Astrocyte (in vitro differentiated cells and primary cell): ENCODE measurements at regions not wholly inside any gene's neighbourhood (a gene's known extent, or its start where the extent isn't known, plus 50 kb on each side); places are given as distances from the start of the nearest gene placed in this dataset.

ENCODE experiments used
- DNase-seq: peaks from one replicate; pipeline ENCODE4 v3.0.0-alpha.2; 2010; ENCODE audit warnings: low read depth
- FAIRE-seq: peaks from 2 replicates; lab custom pipeline; 2011; peaks lifted over from hg19 to GRCh38; lab: Jason Lieb, UNC
- H2AFZ ChIP-seq: 2 replicates; pipeline ENCODE4 v1.6.0; 2012; ENCODE audit warnings: low read depth, low read length, inconsistent platforms
- H3K27ac ChIP-seq: 2 replicates; pipeline ENCODE4 v1.5.1; 2011; ENCODE audit warnings: low read depth, low read length, inconsistent platforms
- H3K27me3 ChIP-seq: 2 replicates; pipeline ENCODE4 v1.6.0; 2011; ENCODE audit warnings: low read length, inconsistent platforms; ENCODE audit not compliant: insufficient read depth
- H3K36me3 ChIP-seq: 2 replicates; pipeline ENCODE4 v1.5.1; 2011; ENCODE audit warnings: low read length, inconsistent platforms; ENCODE audit not compliant: insufficient read depth
- H3K4me1 ChIP-seq: 2 replicates; pipeline ENCODE4 v1.5.1; 2011; ENCODE audit warnings: low read length, inconsistent platforms; ENCODE audit not compliant: insufficient read depth
- H3K4me2 ChIP-seq: 2 replicates; pipeline ENCODE4 v1.6.0; 2012; ENCODE audit warnings: low read length, inconsistent platforms
- H3K4me3 ChIP-seq: 2 replicates; pipeline ENCODE4 v1.5.1; 2011; ENCODE audit warnings: low read depth, mild to moderate bottlenecking, low read length, inconsistent platforms; ENCODE audit not compliant: insufficient read depth
- H3K79me2 ChIP-seq: 2 replicates; pipeline ENCODE4 v1.6.0; 2012; ENCODE audit warnings: mild to moderate bottlenecking, low read length, inconsistent platforms; ENCODE audit not compliant: insufficient read depth
- H3K9ac ChIP-seq: 2 replicates; pipeline ENCODE4 v1.6.0; 2012; ENCODE audit warnings: mild to moderate bottlenecking, low read length, inconsistent platforms
- H3K9me3 ChIP-seq: 2 replicates; pipeline ENCODE4 v1.5.1; 2012; ENCODE audit warnings: low read depth, mild to moderate bottlenecking, low read length, inconsistent platforms; ENCODE audit not compliant: insufficient read depth
- H4K20me1 ChIP-seq: 2 replicates; pipeline ENCODE4 v1.6.0; 2012; ENCODE audit warnings: low read length, inconsistent platforms; ENCODE audit not compliant: insufficient read depth
- H3K27ac Mint-ChIP-seq: one replicate; pipeline ENCODE4 v1.8.0; 2021; ENCODE audit warnings: mild to moderate bottlenecking, mixed read lengths; ENCODE audit not compliant: unreplicated experiment
- H3K27me3 Mint-ChIP-seq: one replicate; pipeline ENCODE4 v1.8.0; 2021; ENCODE audit warnings: low read depth, mixed read lengths; ENCODE audit not compliant: unreplicated experiment
- H3K36me3 Mint-ChIP-seq: one replicate; pipeline ENCODE4 v1.8.0; 2021; ENCODE audit warnings: low read depth, mixed read lengths; ENCODE audit not compliant: unreplicated experiment
- H3K4me1 Mint-ChIP-seq: one replicate; pipeline ENCODE4 v1.8.0; 2021; ENCODE audit warnings: low read depth, mixed read lengths; ENCODE audit not compliant: unreplicated experiment
- H3K4me3 Mint-ChIP-seq: one replicate; pipeline ENCODE4 v1.8.0; 2021; ENCODE audit warnings: mild to moderate bottlenecking, moderate library complexity, mixed read lengths; ENCODE audit not compliant: unreplicated experiment
- H3K9me3 Mint-ChIP-seq: one replicate; pipeline ENCODE4 v1.8.0; 2021; ENCODE audit warnings: mild to moderate bottlenecking, mixed read lengths; ENCODE audit not compliant: unreplicated experiment
- EZH2 ChIP-seq: IDR thresholded peaks from 2 replicates; pipeline ENCODE4 v1.6.1; 2012; ENCODE audit warnings: mild to moderate bottlenecking, low read length, inconsistent platforms; ENCODE audit not compliant: insufficient read depth
- TF ChIP-seq, protein P1 (sequence below): IDR thresholded peaks from 2 replicates; pipeline ENCODE4 v1.5.1; 2011; ENCODE audit warnings: low read depth, mild to moderate bottlenecking, inconsistent platforms, low read length, moderate library complexity; ENCODE audit not compliant: insufficient read depth

DNA sequence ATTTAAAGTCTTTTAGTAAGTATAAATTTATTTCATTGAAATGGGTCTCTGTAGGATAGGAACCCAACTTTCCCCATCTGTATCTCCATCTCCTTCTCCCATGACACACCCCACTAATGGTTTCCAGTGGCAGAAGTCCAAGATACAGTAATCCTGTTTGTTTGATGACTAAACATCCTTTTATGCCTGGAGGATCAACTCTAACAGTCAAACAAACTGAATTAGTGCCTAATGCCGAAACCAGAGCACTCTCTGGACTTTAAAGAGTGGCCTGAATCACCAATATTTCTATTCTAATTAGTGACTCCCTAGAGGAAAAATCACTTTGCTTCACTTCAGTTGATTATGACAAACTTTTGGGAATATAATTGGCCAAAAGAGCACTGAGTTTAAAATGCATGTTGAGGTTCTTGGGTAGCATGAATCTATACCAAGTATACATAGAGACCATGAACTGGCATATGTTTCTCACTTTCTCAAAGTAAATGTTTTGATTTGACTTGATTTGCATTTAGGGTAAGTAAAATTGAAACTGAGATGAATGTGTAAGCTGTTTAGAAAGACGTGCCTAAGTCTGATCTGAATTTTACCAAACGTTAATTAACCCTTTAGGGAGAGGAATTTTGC lies 776.4 kb upstream of the NRSN1 start:
- TF ChIP-seq EZH2: no peak
- TF ChIP-seq, protein P1, sequence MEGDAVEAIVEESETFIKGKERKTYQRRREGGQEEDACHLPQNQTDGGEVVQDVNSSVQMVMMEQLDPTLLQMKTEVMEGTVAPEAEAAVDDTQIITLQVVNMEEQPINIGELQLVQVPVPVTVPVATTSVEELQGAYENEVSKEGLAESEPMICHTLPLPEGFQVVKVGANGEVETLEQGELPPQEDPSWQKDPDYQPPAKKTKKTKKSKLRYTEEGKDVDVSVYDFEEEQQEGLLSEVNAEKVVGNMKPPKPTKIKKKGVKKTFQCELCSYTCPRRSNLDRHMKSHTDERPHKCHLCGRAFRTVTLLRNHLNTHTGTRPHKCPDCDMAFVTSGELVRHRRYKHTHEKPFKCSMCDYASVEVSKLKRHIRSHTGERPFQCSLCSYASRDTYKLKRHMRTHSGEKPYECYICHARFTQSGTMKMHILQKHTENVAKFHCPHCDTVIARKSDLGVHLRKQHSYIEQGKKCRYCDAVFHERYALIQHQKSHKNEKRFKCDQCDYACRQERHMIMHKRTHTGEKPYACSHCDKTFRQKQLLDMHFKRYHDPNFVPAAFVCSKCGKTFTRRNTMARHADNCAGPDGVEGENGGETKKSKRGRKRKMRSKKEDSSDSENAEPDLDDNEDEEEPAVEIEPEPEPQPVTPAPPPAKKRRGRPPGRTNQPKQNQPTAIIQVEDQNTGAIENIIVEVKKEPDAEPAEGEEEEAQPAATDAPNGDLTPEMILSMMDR: no peak
- Mint-ChIP-seq H3K4me1 (no peaks in the 10 kb centered on the region), H3K9me3 (no peaks in the 10 kb centered on the region), H3K4me3 (no peak overlapping the region), H3K27ac (no peak overlapping the region), H3K36me3 (no peaks in the 10 kb centered on the region), H3K27me3 (peaks cover 1% of the 10 kb centered on the region)
- Histone ChIP-seq H4K20me1 (no peaks in the 10 kb centered on the region), H3K9ac (peak overlapping the region; percentile 1), H3K9me3 (no peaks in the 10 kb centered on the region), H3K79me2 (no peaks in the 10 kb centered on the region), H3K27ac (peak overlapping the region; percentile 66), H3K27me3 (no peaks in the 10 kb centered on the region), H3K4me2 (peak overlapping the region; percentile 44), H2AFZ (no peak overlapping the region), H3K4me1 (no peaks in the 10 kb centered on the region), H3K36me3 (no peaks in the 10 kb centered on the region), H3K4me3 (no peak overlapping the region)
- FAIRE-seq (no peak), DNase-seq (peak; percentile 84)

DNA sequence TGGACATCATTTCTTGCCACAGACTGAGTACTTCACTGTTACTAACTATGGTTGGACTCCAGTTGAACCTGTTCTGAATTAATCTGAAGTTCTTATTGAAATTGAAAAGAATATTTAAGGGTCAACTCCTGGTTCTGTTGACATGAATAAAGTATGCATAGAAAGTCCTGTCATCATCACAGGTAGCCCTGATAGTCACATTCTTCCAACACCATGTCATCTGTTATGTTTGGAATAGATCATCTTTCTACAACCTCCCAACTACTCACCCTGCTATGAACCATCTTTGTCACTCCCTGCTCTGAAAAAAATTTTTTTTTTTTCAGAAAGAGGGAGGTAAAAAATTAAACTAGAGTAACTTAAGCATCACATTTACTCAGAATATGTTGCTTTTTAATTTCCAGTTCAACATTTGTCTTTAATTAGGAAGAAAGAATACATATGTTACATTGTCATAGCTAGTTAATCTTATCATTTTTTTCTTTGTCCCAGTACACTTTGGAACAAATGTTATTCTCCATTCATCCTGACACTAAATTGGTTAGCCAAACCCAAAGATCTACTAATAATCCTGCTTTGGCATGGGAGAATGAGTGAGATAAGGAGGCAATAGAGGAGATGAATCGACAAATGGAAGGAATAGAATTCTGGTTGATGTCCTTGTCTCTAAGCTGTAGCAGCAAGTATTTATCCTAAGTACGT lies 775.1 kb upstream of the NRSN1 start:
- Histone ChIP-seq H3K27ac (no peak overlapping the region), H3K4me2 (no peak overlapping the region), H3K4me3 (no peak overlapping the region), H3K9ac (no peak overlapping the region), H3K27me3 (no peaks in the 10 kb centered on the region), H3K36me3 (no peaks in the 10 kb centered on the region), H4K20me1 (no peaks in the 10 kb centered on the region), H2AFZ (no peak overlapping the region), H3K79me2 (no peaks in the 10 kb centered on the region), H3K9me3 (no peaks in the 10 kb centered on the region), H3K4me1 (no peaks in the 10 kb centered on the region)
- DNase-seq (no peak), FAIRE-seq (no peak)
- Mint-ChIP-seq H3K4me1 (no peaks in the 10 kb centered on the region), H3K9me3 (no peaks in the 10 kb centered on the region), H3K27me3 (peaks cover 1% of the 10 kb centered on the region), H3K27ac (no peak overlapping the region), H3K4me3 (no peak overlapping the region), H3K36me3 (no peaks in the 10 kb centered on the region)
- TF ChIP-seq EZH2: no peak
- TF ChIP-seq, protein P1: no peak

DNA sequence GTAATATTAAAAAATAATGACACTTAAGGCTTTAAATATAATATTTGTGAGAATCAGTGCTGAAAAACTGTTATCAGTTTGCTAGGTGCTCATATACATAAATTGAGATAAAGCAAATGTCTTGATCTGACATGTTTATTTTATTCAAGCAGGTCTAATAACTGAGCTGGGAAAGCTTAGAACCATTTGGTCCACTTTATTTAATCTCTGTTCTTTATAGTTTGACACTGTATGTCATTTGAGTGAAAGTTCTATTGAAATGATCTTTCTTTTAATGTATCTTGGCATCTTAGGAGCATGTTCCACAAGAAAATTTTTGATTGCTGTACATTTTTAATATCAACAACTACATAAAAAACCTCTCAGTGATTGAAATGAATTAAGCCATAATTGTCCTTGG lies 772.0 kb upstream of the NRSN1 start:
- Histone ChIP-seq H3K4me3 (no peak overlapping the region), H2AFZ (no peak overlapping the region), H4K20me1 (no peaks in the 10 kb centered on the region), H3K4me2 (no peak overlapping the region), H3K36me3 (no peaks in the 10 kb centered on the region), H3K79me2 (no peaks in the 10 kb centered on the region), H3K27ac (no peak overlapping the region), H3K9ac (no peak overlapping the region), H3K27me3 (no peaks in the 10 kb centered on the region), H3K4me1 (no peaks in the 10 kb centered on the region), H3K9me3 (no peaks in the 10 kb centered on the region)
- FAIRE-seq (no peak), DNase-seq (no peak)
- Mint-ChIP-seq H3K4me1 (no peaks in the 10 kb centered on the region), H3K9me3 (no peaks in the 10 kb centered on the region), H3K4me3 (no peak overlapping the region), H3K27ac (no peak overlapping the region), H3K27me3 (peaks cover 1% of the 10 kb centered on the region), H3K36me3 (no peaks in the 10 kb centered on the region)
- TF ChIP-seq, protein P1: no peak
- no peak for TF ChIP-seq EZH2
